ENCODE measurements at regions not wholly inside any gene's neighbourhood (a gene's known extent, or its start where the extent isn't known, plus 50 kb on each side); places are given as distances from the start of the nearest gene placed in this dataset.
A peak's percentile ranks its signal among the peaks of the same experiment; 100 is the strongest.

GRCh38 chr2:134118279-134119116, 135.4 kb upstream of the MGAT5 start (continued):
- TF ChIP-seq ELK1 (IDR thresholded peaks at IDR 0.05; ENCODE audit: borderline replicate concordance, low read depth, low read length) (no peak), RCOR1 (IDR thresholded peaks at IDR 0.05; ENCODE audit: insufficient replicate concordance, low read length) (peak; percentile 48)
